HepG2 (cell line): ENCODE measurements at regions not wholly inside any gene's neighbourhood (a gene's known extent, or its start where the extent isn't known, plus 50 kb on each side); places are given as distances from the start of the nearest gene placed in this dataset.

ENCODE experiments used
- ATAC-seq: fragments of 200-7000 bp; cut with Tn5 transposase; 3 replicates; pipeline ENCODE4 v1.9.1; 2020; ENCODE audit warnings: mild to moderate bottlenecking, moderate library complexity
- BruUV-seq: library from RNA; stranded (reverse); fragments of 400-500 nt; replicated peaks from 2 replicates; lab custom pipeline; 2021; lab: Mats Ljungman, UMichigan
- CTCF ChIA-PET: fragments of 300-600 bp; formaldehyde crosslinking; extraction: SDS; loops from one replicate; lab custom pipeline; 2021; ENCODE audit warnings: low total read pairs, inconsistent platforms, low intra/inter-chr PET ratio; lab: Yijun Ruan, JAX
- POLR2A ChIA-PET: fragments of 350-600 bp; sonication (Branson Sonifier 250); formaldehyde crosslinking; loops from one replicate; lab custom pipeline; 2020; ENCODE audit warnings: antibody characterized with exemption, inconsistent platforms; lab: Yijun Ruan, JAX
- DNase-seq: peaks from one replicate; pipeline ENCODE4 v3.0.0-alpha.2; 2015; ENCODE audit warnings: low spot score
- FAIRE-seq: peaks from 3 replicates; lab custom pipeline; 2011; peaks lifted over from hg19 to GRCh38; lab: Jason Lieb, UNC
- H2AFZ ChIP-seq: one replicate; pipeline ENCODE4 v1.6.1; 2011; ENCODE audit warnings: low read length, inconsistent platforms
- H3K27ac ChIP-seq: fragments of 300-600 bp; 3 replicates; pipeline ENCODE4 v1.8.0; 2011; ENCODE audit warnings: mixed run types, mild to moderate bottlenecking, mixed read lengths, low read length, inconsistent platforms; ENCODE audit not compliant: insufficient read depth; ENCODE audit errors: extremely low read length
- H3K27me3 ChIP-seq, 2 experiments: fragments of 200-600 bp in 1 of 2; 2 replicates in 1 of 2; 3 replicates in 1 of 2; pipeline versions ENCODE4 v1.6.0 to v1.8.0; 2011; ENCODE audit warnings: low read length in 2 of 2, mild to moderate bottlenecking in 2 of 2, moderate library complexity in 2 of 2, inconsistent platforms in 1 of 2; ENCODE audit not compliant: insufficient read depth in 2 of 2, control insufficient read depth in 1 of 2
- H3K36me3 ChIP-seq, 2 experiments: fragments of 200-600 bp in 1 of 2; replicated peaks in 1 of 2; 2 replicates in 1 of 2; 3 replicates in 1 of 2; pipeline versions ENCODE4 v1.5.1 to v1.8.0; 2011; ENCODE audit warnings: low read length in 2 of 2, inconsistent platforms in 1 of 2; ENCODE audit not compliant: insufficient read depth in 2 of 2, control insufficient read depth in 1 of 2
- H3K4me1 ChIP-seq: 2 replicates; pipeline ENCODE4 v1.5.1; 2012; ENCODE audit warnings: low read length, inconsistent platforms; ENCODE audit not compliant: insufficient read depth
- H3K4me2 ChIP-seq: 2 replicates; pipeline ENCODE4 v1.6.0; 2011; ENCODE audit warnings: low read depth, low read length, inconsistent platforms
- H3K4me3 ChIP-seq, 3 experiments: fragments of 200-600 bp in 1 of 3; sonication (generic), shearing (Covaris generic) in 1 of 3; replicated peaks in 1 of 3; 2 replicates each; pipeline ENCODE4 v1.5.1; 2011 to 2016; ENCODE audit warnings: low read length in 3 of 3, inconsistent platforms in 2 of 3, low read depth in 2 of 3, mild to moderate bottlenecking in 2 of 3, control low read depth in 1 of 3, mixed read lengths in 1 of 3; ENCODE audit not compliant: insufficient read depth in 1 of 3
- H3K79me2 ChIP-seq: one replicate; pipeline ENCODE4 v1.6.1; 2011; ENCODE audit warnings: low read length, inconsistent platforms; ENCODE audit not compliant: insufficient read depth
- H3K9ac ChIP-seq: 2 replicates; pipeline ENCODE4 v1.6.0; 2011; ENCODE audit warnings: mild to moderate bottlenecking, low read depth, low read length, inconsistent platforms; ENCODE audit not compliant: insufficient read depth
- H3K9me3 ChIP-seq: 2 replicates; pipeline ENCODE4 v1.5.1; 2012; ENCODE audit warnings: mild to moderate bottlenecking, low read length
- H4K20me1 ChIP-seq: 2 replicates; pipeline ENCODE4 v1.6.0; 2011; ENCODE audit warnings: inconsistent platforms, mild to moderate bottlenecking, low read length, moderate library complexity; ENCODE audit not compliant: insufficient read depth
- HDAC1 ChIP-seq: sonication (generic); formaldehyde crosslinking; IDR thresholded peaks from 2 replicates; pipeline ENCODE4 v1.5.1; 2020; ENCODE audit warnings: mild to moderate bottlenecking, missing genetic modification reagents
- HNRNPH1 ChIP-seq: fragments of 200-400 bp; formaldehyde crosslinking; optimal IDR thresholded peaks from 2 replicates; pipeline ENCODE3; 2017; ENCODE audit warnings: mild to moderate bottlenecking, low read depth, low read length
- HOXA9 ChIP-seq: sonication (generic); formaldehyde crosslinking; IDR thresholded peaks from 2 replicates; pipeline ENCODE4 v1.8.1; 2022; ENCODE audit warnings: missing genetic modification reagents, mild to moderate bottlenecking, moderate library complexity, borderline replicate concordance
- MATR3 ChIP-seq: sonication (generic); formaldehyde crosslinking; IDR thresholded peaks from 2 replicates; pipeline ENCODE4 v1.4.0; 2020; ENCODE audit warnings: missing genetic modification reagents
- NR3C1 ChIP-seq: sonication (generic); formaldehyde crosslinking; IDR thresholded peaks from 2 replicates; pipeline ENCODE4 v1.4.0; 2020; ENCODE audit warnings: missing genetic modification reagents
- PAF1 ChIP-seq: IDR thresholded peaks from 2 replicates; pipeline ENCODE4 v1.6.1; 2016; ENCODE audit warnings: missing genetic modification reagents, missing compliant biosample characterization
- RAD51 ChIP-seq: fragments of 450-650 bp; IDR thresholded peaks from 2 replicates; pipeline ENCODE4 v1.6.1; 2016; ENCODE audit warnings: borderline replicate concordance
- SCMH1 ChIP-seq: sonication (generic); formaldehyde crosslinking; IDR thresholded peaks from 2 replicates; pipeline ENCODE4 v1.9.0; 2021; ENCODE audit warnings: missing genetic modification reagents, mild to moderate bottlenecking, borderline replicate concordance
- ZBTB21 ChIP-seq: sonication (generic); formaldehyde crosslinking; IDR thresholded peaks from 2 replicates; pipeline ENCODE4 v1.4.0; 2020; ENCODE audit warnings: missing genetic modification reagents
- ZBTB38 ChIP-seq: sonication (generic); formaldehyde crosslinking; IDR thresholded peaks from 2 replicates; pipeline ENCODE4 v1.5.1; 2020; ENCODE audit warnings: mild to moderate bottlenecking, missing genetic modification reagents
- ZNF160 ChIP-seq: sonication (generic); formaldehyde crosslinking; IDR thresholded peaks from 2 replicates; pipeline ENCODE4 v1.8.0; 2022; ENCODE audit warnings: mild to moderate bottlenecking, inconsistent platforms, missing genetic modification reagents
- ZNF354B ChIP-seq: sonication (generic); formaldehyde crosslinking; IDR thresholded peaks from 2 replicates; pipeline ENCODE4 v1.8.0; 2022; ENCODE audit warnings: mild to moderate bottlenecking, missing genetic modification reagents
- ZNF451 ChIP-seq: sonication (generic); formaldehyde crosslinking; IDR thresholded peaks from 2 replicates; pipeline ENCODE4 v1.5.0; 2020; ENCODE audit warnings: mild to moderate bottlenecking, missing genetic modification reagents
- ZNF83 ChIP-seq: sonication (generic); formaldehyde crosslinking; IDR thresholded peaks from 2 replicates; pipeline ENCODE4 v1.4.0; 2020; ENCODE audit warnings: missing genetic modification reagents, mild to moderate bottlenecking, borderline replicate concordance
- ZSCAN9 ChIP-seq: IDR thresholded peaks from 2 replicates; pipeline ENCODE4 v1.6.1; 2016; ENCODE audit warnings: borderline replicate concordance
- WGBS: methylation state at CpG from one replicate; pipeline ENCODE4 v1.1.6; 2017; ENCODE audit warnings: low lambda C conversion rate; 5-methylcytosine and 5-hydroxymethylcytosine counted together
- in situ Hi-C: cut with HindIII; loops from 2 replicates; pipeline ENCODE4 v1.10.0; 2017; ENCODE audit warnings: low pct_unique_long_range_greater_than_20kb; ENCODE audit not compliant: extremely low pct_ligation_motif_present
- intact Hi-C: fragments of 100-400 bp; cut with micrococcal nuclease; formaldehyde crosslinking; loops from one replicate; pipeline ENCODE4 v1.10.0; 2022; ENCODE audit not compliant: unreplicated experiment
- TF ChIP-seq, protein P1 (sequence below): sonication (generic); formaldehyde crosslinking; IDR thresholded peaks from 2 replicates; pipeline ENCODE4 v1.4.0; 2020; ENCODE audit warnings: mild to moderate bottlenecking, missing genetic modification reagents
- TF ChIP-seq, protein P2 (sequence below): sonication (generic); formaldehyde crosslinking; IDR thresholded peaks from 2 replicates; pipeline ENCODE4 v1.5.0; 2020; ENCODE audit warnings: missing genetic modification reagents
- TF ChIP-seq, protein P3 (sequence below): sonication (generic); formaldehyde crosslinking; IDR thresholded peaks from 2 replicates; pipeline ENCODE4 v1.4.0; 2020; ENCODE audit warnings: missing genetic modification reagents, mild to moderate bottlenecking, borderline replicate concordance

DNA sequence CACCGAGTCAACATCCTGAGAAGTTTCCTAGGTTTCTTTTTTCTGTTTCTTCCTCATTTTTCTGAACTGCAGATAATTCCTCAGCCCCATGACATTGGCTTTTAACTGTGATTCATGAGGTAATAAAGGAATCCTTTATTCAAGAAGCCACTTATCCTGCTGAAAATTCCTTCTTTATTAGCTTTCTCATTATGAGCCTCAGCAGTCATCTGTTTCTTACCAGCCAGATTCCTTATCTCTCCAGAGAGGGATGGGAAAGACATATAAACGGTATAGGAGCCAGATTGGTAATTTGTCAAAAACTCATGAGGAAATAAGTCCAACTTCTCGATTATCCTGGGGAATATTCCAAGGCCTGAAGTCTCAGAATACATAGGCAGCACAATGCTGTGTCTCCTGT, 465.4 kb downstream of the ICE1 start:
- ChIA-PET POLR2A (no interaction called here), CTCF (no interaction called here)
- no TSS peak for BruUV-seq
- ATAC-seq (no peak), DNase-seq (no peak)
- no peak overlapping the region for H3K4me2 ChIP-seq
- H3K27me3 ChIP-seq: peaks cover 0 to 3% of the 10 kb centered on the region in 2 experiments; a peak in 1 of 5 replicates
- no peaks in the 10 kb centered on the region for H3K4me1 ChIP-seq
- TF ChIP-seq ZNF160 (CRISPR knock-in tag): no peak
- TF ChIP-seq ZNF83: no peak
- TF ChIP-seq, protein P1, sequence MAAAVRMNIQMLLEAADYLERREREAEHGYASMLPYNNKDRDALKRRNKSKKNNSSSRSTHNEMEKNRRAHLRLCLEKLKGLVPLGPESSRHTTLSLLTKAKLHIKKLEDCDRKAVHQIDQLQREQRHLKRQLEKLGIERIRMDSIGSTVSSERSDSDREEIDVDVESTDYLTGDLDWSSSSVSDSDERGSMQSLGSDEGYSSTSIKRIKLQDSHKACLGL: no peak
- no peak for TF ChIP-seq ZBTB21 (CRISPR knock-in tag)
- TF ChIP-seq HNRNPH1: no peak
- TF ChIP-seq HDAC1 (CRISPR knock-in tag): no peak
- TF ChIP-seq PAF1 (CRISPR knock-in tag): no peak
- no peak for TF ChIP-seq NR3C1 (CRISPR knock-in tag)
- TF ChIP-seq RAD51: no peak
- TF ChIP-seq, protein P2, sequence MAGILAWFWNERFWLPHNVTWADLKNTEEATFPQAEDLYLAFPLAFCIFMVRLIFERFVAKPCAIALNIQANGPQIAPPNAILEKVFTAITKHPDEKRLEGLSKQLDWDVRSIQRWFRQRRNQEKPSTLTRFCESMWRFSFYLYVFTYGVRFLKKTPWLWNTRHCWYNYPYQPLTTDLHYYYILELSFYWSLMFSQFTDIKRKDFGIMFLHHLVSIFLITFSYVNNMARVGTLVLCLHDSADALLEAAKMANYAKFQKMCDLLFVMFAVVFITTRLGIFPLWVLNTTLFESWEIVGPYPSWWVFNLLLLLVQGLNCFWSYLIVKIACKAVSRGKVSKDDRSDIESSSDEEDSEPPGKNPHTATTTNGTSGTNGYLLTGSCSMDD (CRISPR knock-in tag): no peak
- no peak for TF ChIP-seq ZBTB38 (CRISPR knock-in tag)
- no peak for TF ChIP-seq ZSCAN9 (CRISPR knock-in tag)
- no peak for TF ChIP-seq ZNF451 (CRISPR knock-in tag)
- no peak for TF ChIP-seq HOXA9
- TF ChIP-seq, protein P3, sequence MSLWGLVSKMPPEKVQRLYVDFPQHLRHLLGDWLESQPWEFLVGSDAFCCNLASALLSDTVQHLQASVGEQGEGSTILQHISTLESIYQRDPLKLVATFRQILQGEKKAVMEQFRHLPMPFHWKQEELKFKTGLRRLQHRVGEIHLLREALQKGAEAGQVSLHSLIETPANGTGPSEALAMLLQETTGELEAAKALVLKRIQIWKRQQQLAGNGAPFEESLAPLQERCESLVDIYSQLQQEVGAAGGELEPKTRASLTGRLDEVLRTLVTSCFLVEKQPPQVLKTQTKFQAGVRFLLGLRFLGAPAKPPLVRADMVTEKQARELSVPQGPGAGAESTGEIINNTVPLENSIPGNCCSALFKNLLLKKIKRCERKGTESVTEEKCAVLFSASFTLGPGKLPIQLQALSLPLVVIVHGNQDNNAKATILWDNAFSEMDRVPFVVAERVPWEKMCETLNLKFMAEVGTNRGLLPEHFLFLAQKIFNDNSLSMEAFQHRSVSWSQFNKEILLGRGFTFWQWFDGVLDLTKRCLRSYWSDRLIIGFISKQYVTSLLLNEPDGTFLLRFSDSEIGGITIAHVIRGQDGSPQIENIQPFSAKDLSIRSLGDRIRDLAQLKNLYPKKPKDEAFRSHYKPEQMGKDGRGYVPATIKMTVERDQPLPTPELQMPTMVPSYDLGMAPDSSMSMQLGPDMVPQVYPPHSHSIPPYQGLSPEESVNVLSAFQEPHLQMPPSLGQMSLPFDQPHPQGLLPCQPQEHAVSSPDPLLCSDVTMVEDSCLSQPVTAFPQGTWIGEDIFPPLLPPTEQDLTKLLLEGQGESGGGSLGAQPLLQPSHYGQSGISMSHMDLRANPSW (CRISPR knock-in tag): no peak
- no peak for TF ChIP-seq ZNF354B
- no peak for TF ChIP-seq SCMH1
- no peak for TF ChIP-seq MATR3 (CRISPR knock-in tag)
- TF ChIP-seq, all 625 proteins: peak for 0
- Histone ChIP-seq H3K36me3 (no peaks in the 10 kb centered on the region), H3K27ac (no peak overlapping the region), H2AFZ (no peak overlapping the region), H3K9ac (no peak overlapping the region), H4K20me1 (no peaks in the 10 kb centered on the region), H3K79me2 (no peaks in the 10 kb centered on the region), H3K4me3 (no peak overlapping the region), H3K9me3 (no peaks in the 10 kb centered on the region)
- intact Hi-C loops (loop anchor here (5.0 to 10.0 kb wide), 2 partner anchors 547 to 689 kb away; no protein-coding TSS in a partner anchor), in situ Hi-C loops (loop anchor here (25.0 kb wide), 1 partner anchor 674 kb away; no protein-coding TSS in a partner anchor)
- WGBS: 0% methylated on average over 3 of the region's 3 CpGs
- no peak for FAIRE-seq
